ENCODE measurements at regions not wholly inside any gene's neighbourhood (a gene's known extent, or its start where the extent isn't known, plus 50 kb on each side); places are given as distances from the start of the nearest gene placed in this dataset.

DNA sequence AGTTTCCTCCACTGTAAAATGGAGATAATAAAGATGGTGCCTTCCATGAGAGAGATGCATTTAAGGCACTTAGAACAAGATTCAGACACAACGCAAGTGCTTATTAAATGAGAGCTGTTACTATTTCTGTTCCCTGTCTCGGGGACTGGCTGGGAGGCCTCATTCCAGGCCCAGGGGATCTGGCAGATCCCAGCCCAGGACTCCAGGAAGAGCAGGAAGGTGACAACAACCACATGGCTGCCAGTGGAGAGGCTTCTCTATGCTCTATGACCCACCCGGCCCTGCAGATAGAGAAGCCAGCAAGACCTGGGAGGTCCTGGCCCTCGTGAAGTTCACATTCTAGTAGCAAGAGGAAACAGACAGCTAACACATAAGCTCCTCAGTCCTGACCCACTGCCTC is 175.5 kb downstream of the ACTL8 start:
- DNase-seq (ENCODE audit: low spot score): no peak
- peaks cover 0 to 7% (median 0%) of the 10 kb centered on the region in 3 experiments for H3K27me3 ChIP-seq (ENCODE audit: control insufficient read depth in 3 of 3, insufficient read depth in 3 of 3, low read depth in 1 of 3, low read length in 3 of 3)
- no peaks in the 10 kb centered on the region for H3K36me3 ChIP-seq (replicated peaks in 1 of 2; ENCODE audit: control insufficient read depth in 2 of 2, insufficient read depth in 2 of 2, low read length in 2 of 2)
- no peak overlapping the region for H2AK5ac ChIP-seq (ENCODE audit: low read depth, low read length)
- H4K91ac ChIP-seq (ENCODE audit: low read depth, low read length, poor library complexity): no peak overlapping the region
- H2AFZ ChIP-seq (ENCODE audit: low read length): no peak overlapping the region
- no peak overlapping the region for H4K8ac ChIP-seq (ENCODE audit: low read depth, low read length)
- H3K4me2 ChIP-seq (ENCODE audit: insufficient read depth, low read length, poor library complexity, severe bottlenecking): no peak overlapping the region
- H2BK120ac ChIP-seq (ENCODE audit: low read depth, low read length): no peak overlapping the region
- H2BK5ac ChIP-seq (ENCODE audit: low read length): no peak overlapping the region
- no peak overlapping the region for H3K4ac ChIP-seq (ENCODE audit: low read length)
- H3K79me1 ChIP-seq (ENCODE audit: low read depth, low read length): no peaks in the 10 kb centered on the region
- no CpG with 5 or more reads among the region's 4 CpGs for WGBS, 2 donors (ENCODE audit: extremely low coverage in 2 of 2, insufficient read length in 2 of 2, insufficient replicate concordance in 1 of 2)
- H3K9ac ChIP-seq (ENCODE audit: low read depth, low read length, poor library complexity): no peak overlapping the region
- H2BK12ac ChIP-seq (ENCODE audit: low read length): no peak overlapping the region
- H3K23ac ChIP-seq (ENCODE audit: low read depth, low read length, poor library complexity): no peak overlapping the region
- no peak overlapping the region for H3K14ac ChIP-seq (ENCODE audit: low read length)
- H3K27ac ChIP-seq (replicated peaks; ENCODE audit: low read length): no peak overlapping the region
- no peak overlapping the region for H3K18ac ChIP-seq (ENCODE audit: low read length)
- no peak overlapping the region for H2BK15ac ChIP-seq (ENCODE audit: low read length)
- no peaks in the 10 kb centered on the region for H3K4me1 ChIP-seq (ENCODE audit: control insufficient read depth in 2 of 2, insufficient read depth in 1 of 2, low read depth in 1 of 2, low read length in 2 of 2)
- H3K4me3 ChIP-seq (ENCODE audit: low read length in 2 of 2): no peak overlapping the region
- H3K9me3 ChIP-seq (replicated peaks in 1 of 2; ENCODE audit: control insufficient read depth in 2 of 2, insufficient read depth in 1 of 2, low read depth in 1 of 2, low read length in 2 of 2): no peaks in the 10 kb centered on the region

DNA sequence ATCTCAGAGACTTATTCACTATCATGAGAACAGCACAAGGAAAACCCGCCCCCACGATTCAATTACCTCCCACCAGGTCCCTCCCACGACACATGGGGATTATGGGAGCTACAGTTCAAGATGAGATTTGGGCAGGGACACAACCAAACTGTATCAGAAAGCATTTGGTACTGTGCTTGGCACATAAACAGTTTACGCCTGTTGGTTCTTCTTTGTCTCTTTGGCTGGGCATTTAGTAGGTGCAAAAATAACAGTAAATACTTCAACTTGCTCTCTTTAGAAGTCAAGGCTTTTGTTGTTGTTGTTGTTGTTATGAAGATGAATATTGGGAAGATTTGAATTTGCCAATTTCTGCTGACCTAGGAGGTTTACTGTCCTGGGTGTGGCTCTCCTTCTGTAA is 175.4 kb upstream of the IGSF21 start:
- Histone ChIP-seq H3K27me3 (ENCODE audit: control insufficient read depth in 3 of 3, insufficient read depth in 3 of 3, low read depth in 1 of 3, low read length in 3 of 3) (peaks cover 0 to 7% (median 0%) of the 10 kb centered on the region in 3 experiments), H3K4me3 (ENCODE audit: low read length in 2 of 2) (no peak overlapping the region), H3K4me1 (ENCODE audit: control insufficient read depth in 2 of 2, insufficient read depth in 1 of 2, low read depth in 1 of 2, low read length in 2 of 2) (no peaks in the 10 kb centered on the region), H2BK120ac (ENCODE audit: low read depth, low read length) (no peak overlapping the region), H3K4me2 (ENCODE audit: insufficient read depth, low read length, poor library complexity, severe bottlenecking) (no peak overlapping the region), H2BK5ac (ENCODE audit: low read length) (no peak overlapping the region), H3K9me3 (replicated peaks in 1 of 2; ENCODE audit: control insufficient read depth in 2 of 2, insufficient read depth in 1 of 2, low read depth in 1 of 2, low read length in 2 of 2) (no peaks in the 10 kb centered on the region), H3K18ac (ENCODE audit: low read length) (no peak overlapping the region), H4K8ac (ENCODE audit: low read depth, low read length) (no peak overlapping the region), H3K4ac (ENCODE audit: low read length) (no peak overlapping the region), H3K36me3 (replicated peaks in 1 of 2; ENCODE audit: control insufficient read depth in 2 of 2, insufficient read depth in 2 of 2, low read length in 2 of 2) (no peaks in the 10 kb centered on the region), H3K9ac (ENCODE audit: low read depth, low read length, poor library complexity) (no peak overlapping the region), H2AFZ (ENCODE audit: low read length) (no peak overlapping the region), H2BK12ac (ENCODE audit: low read length) (no peak overlapping the region), H3K14ac (ENCODE audit: low read length) (no peak overlapping the region), H2BK15ac (ENCODE audit: low read length) (no peak overlapping the region), H3K79me1 (ENCODE audit: low read depth, low read length) (no peaks in the 10 kb centered on the region), H3K23ac (ENCODE audit: low read depth, low read length, poor library complexity) (no peak overlapping the region), H2AK5ac (ENCODE audit: low read depth, low read length) (no peak overlapping the region), H3K27ac (replicated peaks; ENCODE audit: low read length) (no peak overlapping the region), H4K91ac (ENCODE audit: low read depth, low read length, poor library complexity) (no peak overlapping the region)
- WGBS, 2 donors (ENCODE audit: extremely low coverage in 2 of 2, insufficient read length in 2 of 2, insufficient replicate concordance in 1 of 2): no CpG with 5 or more reads among the region's 4 CpGs
- no peak for DNase-seq (ENCODE audit: low spot score)

DNA sequence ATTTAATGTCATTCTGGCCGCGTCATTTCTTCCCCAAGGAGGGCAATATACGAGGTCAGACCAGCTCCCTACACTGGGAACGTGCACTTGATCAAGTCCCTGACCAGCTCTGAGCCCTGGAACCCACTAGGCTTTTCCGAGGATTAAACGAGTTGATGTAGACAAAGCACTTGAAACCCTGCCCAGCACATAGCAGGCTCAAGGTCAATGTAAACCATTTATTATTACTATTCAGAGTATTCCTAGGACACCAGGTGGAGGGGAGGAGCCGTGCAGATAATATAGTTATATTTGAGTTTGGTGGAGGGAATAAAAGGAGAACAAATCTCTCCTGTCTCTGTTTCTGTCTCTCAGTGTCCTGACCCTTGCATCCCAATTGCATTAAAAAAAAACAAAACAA is 174.1 kb upstream of the IGSF21 start:
- Histone ChIP-seq H3K27me3 (ENCODE audit: control insufficient read depth in 3 of 3, insufficient read depth in 3 of 3, low read depth in 1 of 3, low read length in 3 of 3) (peaks cover 0 to 7% (median 0%) of the 10 kb centered on the region in 3 experiments), H3K4me3 (ENCODE audit: low read length in 2 of 2) (no peak overlapping the region), H4K8ac (ENCODE audit: low read depth, low read length) (no peak overlapping the region), H3K36me3 (replicated peaks in 1 of 2; ENCODE audit: control insufficient read depth in 2 of 2, insufficient read depth in 2 of 2, low read length in 2 of 2) (no peaks in the 10 kb centered on the region), H2BK15ac (ENCODE audit: low read length) (no peak overlapping the region), H3K9ac (ENCODE audit: low read depth, low read length, poor library complexity) (no peak overlapping the region), H3K79me1 (ENCODE audit: low read depth, low read length) (no peaks in the 10 kb centered on the region), H3K14ac (ENCODE audit: low read length) (no peak overlapping the region), H2BK12ac (ENCODE audit: low read length) (no peak overlapping the region), H4K91ac (ENCODE audit: low read depth, low read length, poor library complexity) (no peak overlapping the region), H2BK120ac (ENCODE audit: low read depth, low read length) (no peak overlapping the region), H3K9me3 (replicated peaks in 1 of 2; ENCODE audit: control insufficient read depth in 2 of 2, insufficient read depth in 1 of 2, low read depth in 1 of 2, low read length in 2 of 2) (no peaks in the 10 kb centered on the region), H2AFZ (ENCODE audit: low read length) (no peak overlapping the region), H2BK5ac (ENCODE audit: low read length) (no peak overlapping the region), H3K18ac (ENCODE audit: low read length) (no peak overlapping the region), H2AK5ac (ENCODE audit: low read depth, low read length) (no peak overlapping the region), H3K23ac (ENCODE audit: low read depth, low read length, poor library complexity) (no peak overlapping the region), H3K27ac (replicated peaks; ENCODE audit: low read length) (no peak overlapping the region), H3K4ac (ENCODE audit: low read length) (no peak overlapping the region), H3K4me2 (ENCODE audit: insufficient read depth, low read length, poor library complexity, severe bottlenecking) (no peak overlapping the region), H3K4me1 (ENCODE audit: control insufficient read depth in 2 of 2, insufficient read depth in 1 of 2, low read depth in 1 of 2, low read length in 2 of 2) (no peaks in the 10 kb centered on the region)
- no CpG with 5 or more reads among the region's 7 CpGs for WGBS, 2 donors (ENCODE audit: extremely low coverage in 2 of 2, insufficient read length in 2 of 2, insufficient replicate concordance in 1 of 2)
- DNase-seq (ENCODE audit: low spot score): no peak

DNA sequence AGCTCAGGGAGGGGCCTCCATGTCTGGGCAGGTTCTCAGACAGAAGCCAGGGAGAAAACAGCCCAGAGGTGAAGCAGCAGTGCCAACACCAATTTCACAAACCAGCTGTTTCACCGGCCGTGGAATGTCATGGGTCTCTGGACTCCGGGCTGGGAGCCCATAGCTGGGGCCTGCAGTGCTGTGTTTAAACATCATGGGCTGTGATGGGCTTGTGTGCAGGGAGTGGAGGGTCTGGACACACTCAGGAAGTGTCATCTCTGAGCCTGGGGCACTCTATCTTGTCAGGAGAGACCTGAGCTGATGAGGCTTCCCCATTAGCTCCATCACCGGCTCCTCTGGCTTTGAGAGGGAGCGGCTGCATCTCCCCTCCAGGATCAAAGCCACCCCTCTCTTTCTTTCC is 173.6 kb upstream of the IGSF21 start:
- no CpG with 5 or more reads among the region's 5 CpGs for WGBS, 2 donors (ENCODE audit: extremely low coverage in 2 of 2, insufficient read length in 2 of 2, insufficient replicate concordance in 1 of 2)

More for the DNA sequence above, 173.6 kb upstream of the IGSF21 start:
- Histone ChIP-seq H3K4ac (ENCODE audit: low read length) (no peak overlapping the region), H3K18ac (ENCODE audit: low read length) (no peak overlapping the region), H3K4me2 (ENCODE audit: insufficient read depth, low read length, poor library complexity, severe bottlenecking) (no peak overlapping the region), H3K27ac (replicated peaks; ENCODE audit: low read length) (no peak overlapping the region), H2BK120ac (ENCODE audit: low read depth, low read length) (no peak overlapping the region), H2BK15ac (ENCODE audit: low read length) (no peak overlapping the region), H3K9me3 (replicated peaks in 1 of 2; ENCODE audit: control insufficient read depth in 2 of 2, insufficient read depth in 1 of 2, low read depth in 1 of 2, low read length in 2 of 2) (no peaks in the 10 kb centered on the region), H3K14ac (ENCODE audit: low read length) (no peak overlapping the region), H3K9ac (ENCODE audit: low read depth, low read length, poor library complexity) (no peak overlapping the region), H3K4me3 (ENCODE audit: low read length in 2 of 2) (no peak overlapping the region), H4K91ac (ENCODE audit: low read depth, low read length, poor library complexity) (no peak overlapping the region), H2AFZ (ENCODE audit: low read length) (no peak overlapping the region), H3K4me1 (ENCODE audit: control insufficient read depth in 2 of 2, insufficient read depth in 1 of 2, low read depth in 1 of 2, low read length in 2 of 2) (no peaks in the 10 kb centered on the region), H2BK5ac (ENCODE audit: low read length) (no peak overlapping the region), H4K8ac (ENCODE audit: low read depth, low read length) (no peak overlapping the region), H2BK12ac (ENCODE audit: low read length) (no peak overlapping the region), H3K36me3 (replicated peaks in 1 of 2; ENCODE audit: control insufficient read depth in 2 of 2, insufficient read depth in 2 of 2, low read length in 2 of 2) (no peaks in the 10 kb centered on the region), H3K23ac (ENCODE audit: low read depth, low read length, poor library complexity) (no peak overlapping the region), H2AK5ac (ENCODE audit: low read depth, low read length) (no peak overlapping the region), H3K27me3 (ENCODE audit: control insufficient read depth in 3 of 3, insufficient read depth in 3 of 3, low read depth in 1 of 3, low read length in 3 of 3) (peaks cover 0 to 3% (median 0%) of the 10 kb centered on the region in 3 experiments), H3K79me1 (ENCODE audit: low read depth, low read length) (no peaks in the 10 kb centered on the region)
- DNase-seq (ENCODE audit: low spot score): no peak
